GM21526 (cell line): ENCODE measurements at regions not wholly inside any gene's neighbourhood (a gene's known extent, or its start where the extent isn't known, plus 50 kb on each side); places are given as distances from the start of the nearest gene placed in this dataset.

Experiments
- ATAC-seq: cut with Tn5 transposase; IDR thresholded peaks from one replicate; pipeline ENCODE4 v1.9.1; 2021; ENCODE audit warnings: moderate library complexity; ENCODE audit not compliant: unreplicated experiment, low FRiP score

- ATAC-seq, result no peak
These were observed 77.7 kb upstream of the FAM3C start for GRCh38 chr7:121473645-121474300.

- ATAC-seq, result no peak
These were observed 70.3 kb upstream of the FAM3C start for GRCh38 chr7:121466455-121466854.

GRCh38 chr7:121459148-121459547 lies 63.0 kb upstream of the FAM3C start:
- no peak for ATAC-seq

GRCh38 chr7:121456785-121457359 lies 60.8 kb upstream of the FAM3C start:
- no peak for ATAC-seq

- no peak for ATAC-seq
These were observed 59.9 kb upstream of the FAM3C start for GRCh38 chr7:121456015-121456414.

GRCh38 chr7:121452389-121452788 lies 56.3 kb upstream of the FAM3C start:
- ATAC-seq, result no peak

- ATAC-seq, result no peak
These were observed 55.4 kb upstream of the FAM3C start for GRCh38 chr7:121451367-121452094.

- ATAC-seq, result no peak
These were observed 54.6 kb upstream of the FAM3C start for GRCh38 chr7:121450631-121451198.

- ATAC-seq, result no peak
These were observed 53.7 kb upstream of the FAM3C start for GRCh38 chr7:121449735-121450240.

- no peak for ATAC-seq
These were observed 53.2 kb upstream of the FAM3C start for GRCh38 chr7:121449329-121449728.

- no peak for ATAC-seq
These were observed 52.3 kb upstream of the FAM3C start for GRCh38 chr7:121448429-121448828.

GRCh38 chr7:121447911-121448300 lies 51.8 kb upstream of the FAM3C start:
- no peak for ATAC-seq

GRCh38 chr7:121447243-121447910 lies 51.3 kb upstream of the FAM3C start:
- ATAC-seq, result no peak

- no peak for ATAC-seq
These were observed 50.4 kb upstream of the FAM3C start for GRCh38 chr7:121446526-121446925.
